CD4-positive, alpha-beta T cell treated with Interleukin-6 at 100 ng/mL for 8 hours (primary cell): ENCODE measurements at regions not wholly inside any gene's neighbourhood (a gene's known extent, or its start where the extent isn't known, plus 50 kb on each side); places are given as distances from the start of the nearest gene placed in this dataset.

Experiments used
- DNase-seq: peaks from one replicate; pipeline ENCODE4 v3.0.0-alpha.2; 2020; ENCODE audit warnings: mixed read lengths, low spot score

DNA sequence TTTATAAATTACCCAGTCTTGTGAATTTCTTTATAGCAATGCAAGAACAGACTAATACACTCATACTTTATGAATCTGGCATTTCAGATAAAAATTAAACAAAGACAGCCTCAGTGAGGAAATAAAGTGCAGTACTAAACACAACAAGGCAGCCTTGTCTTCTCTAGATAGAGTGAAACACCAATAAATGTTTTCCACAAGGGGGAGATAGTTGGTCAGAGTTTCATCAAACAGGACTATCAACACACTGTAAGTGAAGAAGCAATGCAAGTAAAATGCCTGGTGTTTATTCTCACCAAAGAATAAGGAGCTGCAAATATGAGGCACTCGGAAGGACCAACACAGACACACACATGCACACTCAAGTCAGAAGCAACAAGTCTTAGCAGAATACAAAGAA, 62.8 kb downstream of the FAM9B start:
- DNase-seq, result peak; percentile 36

DNA sequence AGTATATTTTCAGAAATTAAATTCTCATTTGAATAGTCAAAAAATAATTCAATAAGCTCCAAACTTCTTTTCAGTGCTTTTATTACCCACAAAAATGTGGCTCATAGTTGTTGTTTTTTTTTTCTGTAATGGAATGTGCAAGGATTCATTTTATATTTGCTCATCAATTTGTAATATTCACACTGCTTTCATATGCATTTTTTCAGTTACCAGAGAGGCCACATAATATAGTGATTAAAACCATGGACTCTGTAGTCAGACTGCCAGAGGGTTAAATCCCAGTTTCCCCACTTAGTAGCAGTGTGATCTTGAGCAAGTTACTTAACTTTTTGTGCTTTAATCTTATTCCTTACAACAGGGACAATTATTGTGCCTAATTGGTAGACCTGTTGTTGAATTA, 64.5 kb downstream of the FAM9B start:
- DNase-seq, result no peak

DNA sequence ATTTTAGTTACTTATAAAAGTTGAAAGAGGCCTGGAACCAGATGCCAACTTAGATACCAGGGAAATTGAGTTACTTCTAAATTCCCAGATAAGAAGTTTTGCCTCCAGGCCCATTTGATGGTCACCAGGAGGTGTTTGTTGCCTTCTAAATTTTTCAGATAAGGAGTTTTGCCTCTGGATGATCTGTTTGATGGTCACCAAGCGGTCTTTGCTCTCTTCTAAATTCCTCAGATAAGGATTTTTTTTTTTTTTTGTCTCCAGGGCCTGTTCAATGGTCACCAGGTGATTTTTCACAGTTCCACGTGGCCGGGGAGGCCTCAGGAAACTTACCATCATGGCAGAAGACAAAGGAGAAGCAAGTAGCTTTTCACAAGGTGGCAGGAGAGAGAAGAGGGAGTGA, 66.5 kb downstream of the FAM9B start:
- DNase-seq, result no peak

DNA sequence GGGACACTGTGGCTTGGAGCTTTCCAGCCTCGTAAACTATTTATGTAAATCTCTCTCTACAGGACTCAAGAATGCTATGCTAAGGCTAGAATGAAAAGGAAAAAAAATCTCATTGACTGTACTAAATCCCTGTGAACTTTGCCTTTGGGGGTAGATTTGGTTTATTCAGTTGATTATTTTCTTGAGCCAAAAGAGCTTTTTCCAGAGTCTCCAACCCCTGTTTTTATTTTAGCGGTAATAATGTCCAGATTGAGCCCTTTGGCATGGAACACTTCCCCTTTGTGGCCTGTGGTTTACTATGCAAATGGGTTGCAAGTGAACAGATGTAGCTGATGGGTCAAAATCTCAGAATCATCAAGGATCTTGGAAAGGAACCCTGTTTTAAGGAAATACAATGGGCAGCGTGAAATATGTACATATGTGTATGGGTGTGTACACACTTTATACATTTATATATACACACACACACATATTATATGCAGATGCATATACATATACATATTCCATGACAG, 72.9 kb downstream of the FAM9B start:
- DNase-seq, result no peak

DNA sequence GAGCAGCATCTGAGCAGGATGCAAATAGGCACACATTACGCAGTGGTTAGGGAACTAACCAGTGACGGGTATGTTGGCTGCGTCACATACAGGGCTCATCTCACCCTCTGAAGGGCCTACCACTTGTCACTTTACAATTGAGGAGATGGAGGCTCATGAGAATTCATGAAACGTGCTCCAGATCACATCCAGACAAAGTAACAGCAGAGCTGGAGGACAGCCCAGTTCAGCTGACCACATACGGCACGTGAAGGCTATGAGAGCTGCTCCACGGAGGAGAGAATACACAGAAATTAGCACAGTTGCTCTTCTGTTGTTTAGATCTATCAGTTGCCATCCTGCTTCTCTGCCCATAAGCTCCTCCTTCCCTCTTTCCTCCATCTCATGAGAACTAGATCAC, 78.4 kb downstream of the FAM9B start:
- DNase-seq, result no peak

DNA sequence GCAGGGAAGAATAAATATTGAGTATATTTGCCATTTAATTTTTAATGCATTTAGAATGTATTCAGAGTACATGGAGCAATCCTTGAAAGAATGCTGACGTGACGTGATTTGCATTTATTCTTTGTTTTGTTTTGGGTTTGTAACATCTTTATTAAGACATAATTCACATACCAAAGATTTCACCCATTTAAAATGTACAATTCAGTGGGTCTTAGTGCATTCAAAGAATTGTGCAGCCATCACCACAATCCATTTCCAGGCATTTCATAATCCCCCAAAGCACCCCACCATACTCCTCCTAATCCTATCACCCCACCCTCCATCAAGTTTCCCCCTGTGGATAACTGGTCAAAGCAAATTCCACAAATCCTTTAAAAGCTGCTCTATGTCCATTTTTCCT, 87.4 kb downstream of the FAM9B start:
- DNase-seq, result no peak

DNA sequence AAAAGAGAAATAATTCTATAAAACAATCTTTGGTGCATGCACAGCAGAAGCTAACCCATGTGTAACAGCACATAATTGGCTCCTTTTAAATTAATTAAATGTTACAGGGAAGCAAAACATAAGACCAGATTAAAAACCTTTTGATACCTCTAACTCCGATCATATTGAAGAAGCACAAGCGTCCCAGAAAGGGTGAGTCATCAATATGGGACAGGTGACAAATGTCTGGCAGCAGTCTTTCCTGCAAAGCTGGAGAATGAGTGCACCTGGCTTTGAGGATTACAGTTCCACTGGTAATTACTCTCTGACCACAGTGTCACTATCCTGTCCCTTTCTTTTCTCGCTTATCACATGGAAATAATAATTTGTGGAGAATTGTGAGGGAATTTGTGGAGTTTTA, 94.6 kb downstream of the FAM9B start:
- DNase-seq, result no peak

DNA sequence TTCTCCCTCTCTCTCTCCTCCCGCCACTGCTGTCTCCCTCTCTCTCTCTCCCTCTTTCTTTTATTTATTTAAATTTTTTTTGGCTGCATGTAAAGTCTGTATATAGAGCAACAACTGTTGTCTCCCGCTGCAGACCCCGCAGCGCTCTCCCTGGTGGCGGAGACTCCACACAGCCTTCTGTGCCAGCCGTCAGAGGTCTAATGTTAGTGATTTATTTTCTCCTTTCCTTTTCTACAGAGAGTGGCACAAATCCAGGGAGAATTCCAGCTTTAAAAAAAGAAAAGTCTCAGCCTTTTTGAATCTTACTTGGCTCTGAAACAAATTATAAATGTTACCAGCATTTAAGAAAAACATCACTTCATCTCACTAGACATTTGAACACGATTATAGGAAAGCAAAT, 106.2 kb downstream of the FAM9B start:
- DNase-seq, result no peak

DNA sequence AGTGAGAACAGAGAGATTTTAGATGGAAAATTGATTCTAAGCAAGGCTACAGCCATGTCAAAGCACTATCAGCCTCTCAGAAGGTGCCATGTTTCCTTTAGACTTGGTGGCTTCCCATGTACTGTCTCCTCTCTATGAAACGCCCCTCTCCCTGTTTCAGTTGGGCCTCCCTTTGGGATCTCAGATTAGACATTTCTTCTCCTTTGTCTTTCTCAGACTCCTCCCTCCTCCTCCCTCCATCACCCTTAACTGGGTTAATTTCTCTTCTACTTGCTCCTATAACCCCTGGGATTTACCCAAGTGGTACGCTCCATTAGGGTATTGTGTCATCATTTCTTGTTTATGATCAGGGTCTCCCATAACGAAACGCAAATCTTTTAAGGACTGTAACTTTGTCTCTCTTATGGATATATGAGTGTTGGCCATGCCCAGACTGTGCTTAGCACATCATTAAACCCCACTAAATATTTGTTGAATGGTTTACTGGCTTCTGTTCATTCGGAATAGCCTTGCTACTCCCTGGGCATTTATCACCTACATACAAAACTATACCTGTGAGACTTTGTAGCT, 106.8 kb downstream of the FAM9B start:
- no peak for DNase-seq

DNA sequence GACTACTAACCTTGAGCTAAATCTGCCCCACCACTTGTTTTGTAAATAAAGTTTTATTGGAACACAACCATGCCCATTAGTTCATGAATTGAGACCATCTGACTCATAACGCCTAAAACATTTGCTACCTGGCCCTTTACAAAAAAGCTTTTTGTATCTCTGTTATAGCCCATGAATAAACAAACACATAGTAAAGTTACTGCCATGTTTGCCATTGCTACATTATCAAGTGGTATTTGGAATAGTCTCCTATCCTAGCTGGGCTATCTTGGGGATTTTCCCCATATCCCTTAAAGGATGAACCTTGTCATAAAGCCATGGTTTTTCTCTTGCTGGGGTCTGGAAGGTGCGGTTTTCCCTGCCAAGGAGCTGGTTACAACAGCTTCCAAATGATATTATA, 112.3 kb downstream of the FAM9B start:
- DNase-seq, result no peak

DNA sequence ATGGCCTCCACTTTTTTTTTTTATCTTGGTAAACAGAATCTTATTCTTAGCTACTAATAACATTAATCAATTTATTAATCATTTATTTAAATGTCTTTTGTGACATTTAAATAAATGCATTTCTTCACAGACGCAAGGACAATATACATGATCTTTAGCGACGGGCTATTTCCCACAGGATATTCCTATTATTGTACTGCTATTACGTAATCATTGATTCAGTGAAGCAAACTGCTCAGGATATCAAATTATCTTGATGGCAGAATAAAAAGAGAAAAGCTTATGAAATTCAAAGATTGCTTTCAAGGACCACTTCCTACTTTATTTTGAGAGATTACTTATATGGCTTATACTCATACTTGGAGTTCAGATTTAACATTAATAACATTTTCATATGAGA, 114.1 kb downstream of the FAM9B start:
- no peak for DNase-seq

DNA sequence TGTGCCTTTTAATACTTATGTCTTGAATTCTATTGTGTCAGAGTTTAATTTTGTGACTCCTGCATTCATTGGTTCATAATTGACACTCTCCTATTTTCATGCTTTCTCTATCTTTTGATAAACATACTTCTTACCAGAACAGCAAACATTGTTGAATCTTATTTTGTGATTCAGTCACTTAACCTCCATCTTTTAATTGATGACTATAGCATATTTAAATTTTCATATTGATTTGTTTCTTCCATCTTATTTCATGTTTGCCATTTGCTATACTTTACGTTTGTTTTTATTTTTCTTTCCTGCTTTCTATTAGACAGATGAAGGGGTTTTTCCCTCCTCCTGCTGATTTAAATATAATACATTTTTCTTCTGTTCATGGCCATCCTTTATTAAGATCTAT, 115.5 kb upstream of the FAM9A start:
- DNase-seq, result no peak

DNA sequence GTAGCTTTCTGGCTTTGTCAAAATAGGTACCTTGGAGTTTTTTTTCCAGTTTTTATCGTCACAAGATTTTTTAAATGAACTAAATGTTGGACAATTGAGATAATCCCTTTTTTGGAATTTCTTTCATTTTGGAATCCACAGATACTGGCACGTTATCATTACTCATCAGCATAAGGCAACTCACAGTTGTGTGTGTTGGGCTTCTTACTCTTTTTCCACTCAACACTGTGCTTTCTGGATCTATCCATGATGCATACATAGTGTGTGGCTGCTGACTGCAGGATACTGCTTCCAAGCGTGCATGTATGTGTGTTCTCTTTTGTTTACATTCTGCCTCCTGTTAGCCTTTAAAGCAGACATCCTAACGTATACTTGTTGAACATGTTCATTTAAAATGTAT, 113.5 kb upstream of the FAM9A start:
- no peak for DNase-seq

DNA sequence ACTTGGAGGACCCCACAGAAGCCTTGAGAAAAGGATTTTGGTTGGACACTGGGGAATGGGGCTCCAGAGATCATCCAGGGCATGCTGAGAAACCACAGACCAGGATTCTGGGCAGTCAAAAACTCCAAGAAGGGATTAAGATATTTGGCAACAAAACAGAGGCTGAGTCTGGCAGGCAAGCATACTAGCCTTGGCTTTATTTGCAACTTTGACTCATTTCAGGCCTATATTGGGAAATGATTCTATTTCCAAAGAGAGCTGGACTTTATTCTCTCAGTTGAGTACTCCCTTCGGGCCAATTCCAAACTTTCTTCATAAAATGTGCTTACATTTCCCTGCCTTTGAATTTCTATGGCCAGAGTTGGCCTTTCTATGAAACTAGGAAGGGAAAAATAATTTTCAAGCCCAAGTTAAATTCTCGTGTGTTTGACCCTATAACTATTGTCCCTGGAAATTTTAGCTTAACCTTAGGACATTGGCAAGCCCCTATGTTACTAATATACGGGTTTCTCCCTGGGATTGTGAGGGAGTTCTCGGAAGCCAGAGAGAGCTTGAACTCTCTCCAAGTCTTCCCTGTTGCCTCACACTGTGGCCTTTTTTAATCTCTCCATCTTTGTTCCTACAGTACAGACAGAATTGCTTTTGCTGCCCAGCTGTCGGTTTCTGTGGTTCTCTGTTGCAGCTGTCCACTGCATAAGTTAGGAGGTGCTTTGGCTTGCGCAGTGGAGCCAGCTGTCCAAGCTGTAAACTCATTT, 112.6 kb upstream of the FAM9A start:
- no peak for DNase-seq

DNA sequence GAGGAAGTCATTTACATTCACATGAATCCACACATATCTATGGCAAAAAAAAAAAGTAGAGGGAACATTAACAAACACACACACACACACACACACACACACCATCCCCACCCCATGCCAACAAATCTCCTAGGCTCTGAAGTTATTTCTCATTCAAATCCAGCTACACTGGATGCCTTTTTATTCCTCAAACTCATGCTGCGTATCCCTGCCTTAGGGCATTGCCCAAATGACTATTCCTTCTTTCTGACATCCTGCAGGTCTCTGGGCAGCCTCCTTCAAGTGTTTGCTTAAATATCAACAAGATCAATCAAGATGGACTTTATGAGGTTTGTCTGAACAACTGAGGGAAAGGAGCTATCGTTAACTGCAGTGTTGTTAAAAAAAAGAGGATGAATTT, 106.5 kb upstream of the FAM9A start:
- no peak for DNase-seq

DNA sequence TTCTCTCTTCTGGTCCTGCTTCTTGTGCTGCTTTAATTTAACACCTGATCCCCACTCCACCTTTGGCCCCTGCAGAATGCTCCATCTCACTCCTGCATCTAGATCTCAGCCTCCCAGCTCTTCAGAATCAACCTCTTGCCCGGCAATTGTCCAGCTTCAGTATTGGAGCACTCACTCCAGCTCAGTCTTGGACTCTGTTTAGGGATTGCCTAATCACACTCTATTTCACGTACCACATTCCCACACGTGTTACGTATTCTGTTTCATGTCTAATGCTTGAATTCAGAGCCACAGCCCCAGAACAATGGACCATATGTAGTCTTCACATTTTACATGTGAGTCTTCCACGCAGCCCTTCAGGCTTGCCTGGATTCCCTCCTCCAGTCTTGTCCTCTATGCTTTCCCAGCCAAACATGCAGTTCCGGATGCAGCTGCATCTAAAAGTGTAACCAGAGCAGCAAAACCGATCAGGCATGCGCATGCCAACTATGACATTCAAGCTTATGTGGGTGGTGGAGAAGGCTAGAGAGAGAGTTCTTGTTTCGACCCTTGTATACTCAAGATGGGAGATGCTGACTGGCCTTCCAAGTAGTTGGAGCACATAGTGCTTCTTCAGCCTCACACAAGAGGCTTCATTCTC, 105.2 kb upstream of the FAM9A start:
- no peak for DNase-seq

DNA sequence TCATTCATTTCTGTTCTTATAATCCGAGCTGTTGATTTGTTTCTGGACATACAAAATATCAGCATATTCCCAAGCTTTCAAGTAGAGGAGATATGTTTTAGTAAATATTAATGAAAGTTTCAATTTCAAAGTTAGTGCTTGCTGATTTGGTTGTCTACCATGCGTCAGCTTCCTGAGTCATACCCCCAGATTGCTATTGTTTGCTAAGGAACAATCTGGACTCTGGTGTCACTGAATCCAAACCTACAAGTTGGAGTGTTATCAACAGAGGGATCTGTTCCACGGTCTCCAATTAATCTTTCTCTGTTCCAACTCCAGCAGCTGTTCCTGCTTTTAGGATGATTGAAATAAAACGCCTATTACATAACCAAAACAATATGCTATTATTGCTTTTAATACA, 96.1 kb upstream of the FAM9A start:
- no peak for DNase-seq

DNA sequence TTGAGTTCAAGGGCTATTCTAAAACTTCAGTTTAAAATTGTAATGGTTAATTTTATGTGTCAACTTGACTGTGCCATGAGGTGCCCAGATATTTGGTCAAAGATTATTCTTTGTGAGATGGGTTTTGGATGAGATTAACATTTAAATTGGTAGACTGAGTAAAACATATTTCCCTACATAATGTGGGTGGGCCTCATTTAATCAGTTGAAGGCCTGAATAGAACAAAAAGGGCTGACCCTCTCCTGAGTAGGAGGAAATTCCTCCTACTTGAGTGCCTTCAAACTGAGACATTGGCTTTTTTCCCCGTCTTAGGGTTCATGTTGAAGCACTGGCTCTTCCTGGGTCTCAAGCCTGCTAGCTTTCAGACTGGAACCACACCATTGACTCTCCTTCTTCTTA, 89.6 kb upstream of the FAM9A start:
- no peak for DNase-seq

DNA sequence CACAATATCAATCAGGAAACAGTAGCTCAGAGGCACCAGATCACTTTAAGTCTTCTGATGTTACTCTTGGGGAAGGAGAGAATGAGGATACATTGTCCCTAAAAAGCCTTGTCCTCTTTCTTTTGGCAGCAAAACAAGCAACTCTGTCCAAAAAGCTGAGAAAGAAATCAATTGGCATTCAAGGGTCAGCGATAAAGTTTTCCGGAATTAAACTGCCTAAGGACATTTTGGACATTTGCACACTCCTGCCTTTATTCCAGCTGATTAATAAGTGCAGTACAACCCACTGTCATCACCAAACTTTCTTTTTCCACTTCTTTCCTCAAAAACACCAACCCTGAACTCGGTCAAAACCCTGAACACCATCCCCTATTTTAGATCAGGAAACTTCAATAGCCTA, 85.8 kb upstream of the FAM9A start:
- DNase-seq, result no peak

DNA sequence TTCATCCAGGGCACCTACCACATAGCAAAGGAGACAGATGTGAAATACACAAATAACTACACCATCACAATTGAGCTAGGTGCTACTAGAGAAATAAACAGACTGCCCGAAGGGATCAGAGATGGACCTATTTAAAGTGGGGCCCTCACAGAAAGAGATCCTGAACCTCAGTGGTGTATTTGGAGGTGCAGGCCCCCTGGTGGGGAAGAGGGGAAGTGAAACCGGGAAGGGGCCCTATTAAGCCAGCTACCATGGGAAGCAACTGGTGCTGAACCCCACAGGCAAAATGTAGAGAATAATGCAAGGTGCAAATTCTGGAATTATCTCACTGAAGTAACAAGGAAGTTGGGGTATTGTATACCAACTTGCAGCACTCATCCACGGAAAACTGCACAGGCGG, 78.6 kb upstream of the FAM9A start:
- no peak for DNase-seq

DNA sequence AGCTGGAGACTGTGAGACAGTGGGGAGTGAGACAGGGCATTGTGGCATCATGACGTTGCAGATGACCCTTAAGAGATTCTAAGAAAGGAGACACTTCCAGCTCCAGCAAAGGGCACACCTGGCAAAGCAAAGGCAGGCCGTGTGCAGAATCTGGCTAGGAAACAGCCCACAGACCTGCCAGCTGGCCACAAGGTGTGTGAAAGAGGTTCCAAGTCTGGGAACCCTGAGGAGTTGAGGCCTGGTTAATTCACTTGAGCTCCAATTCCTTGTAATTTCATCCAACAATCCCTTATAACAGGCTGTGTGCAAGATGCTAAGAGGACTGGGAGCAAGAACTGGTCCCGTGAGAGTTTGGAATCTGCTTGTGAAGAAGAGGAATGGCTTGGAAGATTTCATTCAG, 72.8 kb upstream of the FAM9A start:
- DNase-seq, result no peak

DNA sequence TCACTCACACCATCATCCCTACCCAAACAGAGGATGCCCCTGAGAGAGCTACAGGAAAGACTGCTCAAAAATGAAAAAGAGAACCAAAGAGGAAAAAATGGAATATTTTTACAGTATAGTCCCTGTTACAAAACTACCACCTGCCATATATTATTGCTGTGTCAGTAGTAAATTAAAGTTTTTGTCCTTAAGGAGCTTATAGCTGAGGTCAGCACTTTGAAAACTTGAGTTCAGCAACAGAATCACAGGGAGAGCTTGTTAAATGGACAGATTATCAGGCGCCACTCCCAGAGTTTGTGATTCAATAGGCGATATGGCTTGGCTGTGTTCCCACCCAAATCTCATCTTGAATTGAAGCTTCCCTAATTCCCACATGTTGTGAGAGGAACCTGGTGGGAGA, 71.9 kb upstream of the FAM9A start:
- DNase-seq, result no peak

DNA sequence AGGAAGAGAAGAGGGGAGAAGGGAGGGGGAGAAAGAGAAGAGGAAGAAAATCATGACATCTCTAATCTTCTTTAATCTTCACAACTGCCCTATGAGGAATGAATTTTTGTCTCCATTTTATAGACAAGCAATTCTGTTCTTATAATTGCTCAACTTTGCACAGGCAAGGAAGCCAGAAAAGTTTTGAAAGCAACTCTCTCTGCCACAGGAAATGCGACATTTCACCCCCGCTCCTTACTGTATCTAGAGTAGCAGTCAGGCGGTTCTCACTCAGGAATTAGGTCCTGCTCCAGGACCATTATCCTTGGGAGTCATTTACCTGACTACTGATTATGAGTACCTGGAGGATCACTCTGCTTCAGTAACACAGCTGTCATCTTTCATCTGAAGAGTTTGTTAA, 69.2 kb upstream of the FAM9A start:
- DNase-seq, result no peak

DNA sequence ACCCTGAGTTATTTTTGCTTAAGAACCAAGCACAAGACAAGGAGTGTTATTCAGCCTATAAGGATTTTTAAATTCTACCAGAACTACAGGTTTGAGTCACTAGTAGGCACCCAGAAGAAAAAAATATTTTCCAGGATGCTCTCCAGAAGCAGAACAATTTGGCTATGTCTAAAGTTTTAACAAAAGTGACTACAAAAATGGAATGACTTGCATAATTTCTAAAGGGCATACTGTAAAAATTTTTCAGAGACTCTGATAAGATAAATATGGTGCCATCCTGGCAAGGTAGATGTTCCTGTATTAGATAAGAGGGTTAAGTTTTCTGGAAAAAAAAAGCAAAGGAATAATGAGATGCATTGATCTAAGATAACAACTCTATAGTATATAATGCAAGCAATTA, 68.6 kb upstream of the FAM9A start:
- DNase-seq, result no peak
